HS-27A (cell line): ENCODE measurements at regions not wholly inside any gene's neighbourhood (a gene's known extent, or its start where the extent isn't known, plus 50 kb on each side); places are given as distances from the start of the nearest gene placed in this dataset.

ENCODE experiments used
- DNase-seq: peaks from one replicate; pipeline ENCODE4 v3.0.0-alpha.2; 2012; ENCODE audit warnings: low read depth, missing footprints

DNA sequence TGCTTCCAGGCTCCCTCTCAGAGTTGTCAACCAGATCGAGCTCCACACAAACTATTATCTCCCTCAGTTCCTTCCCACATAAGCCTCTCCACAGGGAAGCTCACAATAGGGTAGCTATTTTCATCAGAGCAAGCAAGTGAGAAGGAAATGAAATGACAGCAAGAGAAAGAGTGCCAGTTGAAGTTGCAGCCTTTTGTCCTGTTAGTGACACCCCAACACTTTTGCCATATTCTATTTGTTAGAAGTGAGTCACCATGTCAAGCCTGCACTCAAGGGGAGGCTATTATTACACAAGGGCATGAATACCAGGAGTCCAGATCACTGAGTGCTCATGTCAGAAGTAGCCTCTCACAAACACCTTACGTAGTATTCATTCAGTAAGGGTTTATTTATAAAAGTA, 266.3 kb upstream of the NOCT start:
- no peak for DNase-seq

DNA sequence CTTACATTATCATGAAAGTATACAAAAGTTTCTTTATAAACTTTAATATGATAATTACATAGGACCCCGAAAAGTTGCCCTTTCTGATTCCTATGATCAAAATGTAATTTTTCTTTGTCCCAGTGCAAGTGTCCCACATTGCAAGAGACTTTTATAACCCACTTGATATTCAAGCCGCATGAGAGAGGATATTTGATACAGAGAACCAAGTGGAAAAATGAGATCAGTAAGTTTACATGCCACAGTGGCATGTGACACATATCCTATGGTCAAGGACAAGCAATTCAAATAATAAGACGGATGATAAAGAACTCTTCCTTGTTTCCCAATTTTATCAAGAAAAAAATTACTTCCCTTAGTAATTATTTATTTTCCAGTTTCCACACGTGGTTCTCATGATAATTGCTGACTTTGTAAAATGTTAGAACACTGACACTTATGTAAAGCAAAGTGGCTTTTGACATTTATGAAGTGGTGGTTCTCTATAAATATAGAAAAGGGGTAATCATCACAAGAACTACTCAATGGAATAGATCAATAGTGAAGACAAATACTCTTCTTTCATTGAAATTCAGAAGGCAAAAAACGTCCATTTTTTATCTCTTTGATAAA, 273.7 kb upstream of the NOCT start:
- no peak for DNase-seq

DNA sequence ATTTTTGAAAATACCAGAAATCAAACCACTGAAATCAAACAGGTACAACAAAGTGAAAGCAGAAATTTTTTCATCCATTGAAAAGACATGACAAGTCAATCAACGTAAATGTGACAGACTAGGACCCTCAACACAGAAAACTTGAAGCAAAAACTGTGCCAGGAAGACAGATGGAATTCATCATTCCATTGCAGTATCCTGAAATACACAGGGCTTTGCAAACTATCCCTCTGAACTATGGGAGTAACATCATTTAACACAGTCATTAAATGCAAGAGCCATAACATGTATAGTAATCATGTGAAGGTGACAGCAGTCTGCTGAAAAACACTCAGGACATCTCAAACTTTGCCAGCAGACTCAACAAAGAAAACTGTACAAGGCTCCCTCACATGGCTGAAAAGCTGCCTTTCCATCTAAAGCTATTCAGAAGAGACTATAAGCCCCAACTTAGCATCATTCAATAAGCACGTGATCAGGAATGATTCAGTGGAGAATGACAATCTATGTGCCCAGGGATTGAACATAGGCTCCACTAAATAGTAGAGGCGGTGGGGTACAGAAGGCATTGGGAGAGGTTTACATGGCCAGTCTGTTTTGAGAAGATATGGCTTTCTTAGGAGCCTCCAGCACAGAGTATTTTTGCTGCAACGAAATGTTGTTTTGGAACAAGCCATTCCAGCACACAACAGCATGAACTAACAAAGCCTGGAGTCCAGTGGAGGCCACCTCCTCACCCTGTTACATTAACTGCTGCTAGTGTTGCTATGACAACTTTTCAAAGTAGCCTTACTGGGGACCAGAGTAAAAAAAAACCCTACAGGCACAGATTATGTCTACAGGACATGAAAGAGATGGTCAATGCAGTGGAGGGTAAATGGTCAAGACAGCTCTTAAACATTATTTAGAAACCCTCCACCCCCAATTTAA, 274.5 kb upstream of the NOCT start:
- DNase-seq = no peak

DNA sequence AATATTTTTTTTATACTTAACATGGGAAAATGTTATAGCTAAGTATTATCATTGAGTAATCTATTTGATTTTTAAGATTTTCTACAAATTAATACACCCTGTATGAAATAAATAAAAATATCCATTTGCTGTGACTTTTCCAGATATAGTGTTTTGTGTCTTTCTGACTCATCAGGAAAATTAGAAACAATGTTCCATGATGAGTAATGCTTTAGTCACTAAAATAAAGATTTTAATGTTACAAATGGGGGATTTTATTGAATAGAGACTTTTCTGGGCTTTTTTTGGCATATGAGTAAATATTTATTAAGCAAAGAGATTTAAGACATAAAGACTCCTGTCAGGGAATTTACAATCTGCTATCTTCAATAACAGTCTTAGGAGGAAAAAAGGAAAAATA, 279.2 kb upstream of the NOCT start:
- DNase-seq = peak; percentile 7

DNA sequence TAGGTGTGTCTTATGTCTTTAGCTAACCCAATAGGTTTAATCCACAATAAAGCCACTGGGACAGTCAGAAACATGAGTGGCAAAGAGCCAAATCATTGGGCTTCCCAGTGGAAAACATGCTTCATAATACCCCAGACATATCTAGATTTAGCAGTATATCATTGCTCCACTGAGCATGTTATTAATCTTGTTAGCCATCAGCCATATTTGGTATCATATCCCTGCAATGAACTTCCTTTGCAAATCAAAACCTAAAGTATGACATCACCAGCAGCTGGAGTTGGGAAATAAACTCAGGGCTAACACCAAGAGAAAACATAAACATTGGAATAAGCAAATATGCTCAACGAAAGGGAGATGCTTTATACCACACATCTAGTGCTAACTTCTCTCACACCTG, 280.8 kb upstream of the NOCT start:
- DNase-seq = no peak

DNA sequence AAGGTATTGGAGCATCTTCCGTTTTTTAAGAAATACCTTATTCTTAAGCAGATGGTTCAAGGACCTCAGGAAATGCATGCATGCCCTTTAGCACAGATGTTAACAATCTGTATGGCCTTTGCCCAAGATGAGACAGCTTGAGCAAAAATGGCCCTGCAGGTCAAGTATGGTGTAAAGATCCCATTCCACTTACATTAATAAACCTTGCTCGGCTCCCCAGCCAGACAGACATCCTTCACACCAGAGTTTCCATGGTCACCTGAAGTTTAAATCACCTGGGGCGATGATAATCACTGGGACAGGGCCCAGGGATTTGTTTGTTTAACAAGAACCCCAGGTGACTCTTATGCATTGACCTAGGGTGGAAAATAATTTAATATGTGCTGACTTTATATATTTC, 287.0 kb upstream of the NOCT start:
- DNase-seq = no peak

DNA sequence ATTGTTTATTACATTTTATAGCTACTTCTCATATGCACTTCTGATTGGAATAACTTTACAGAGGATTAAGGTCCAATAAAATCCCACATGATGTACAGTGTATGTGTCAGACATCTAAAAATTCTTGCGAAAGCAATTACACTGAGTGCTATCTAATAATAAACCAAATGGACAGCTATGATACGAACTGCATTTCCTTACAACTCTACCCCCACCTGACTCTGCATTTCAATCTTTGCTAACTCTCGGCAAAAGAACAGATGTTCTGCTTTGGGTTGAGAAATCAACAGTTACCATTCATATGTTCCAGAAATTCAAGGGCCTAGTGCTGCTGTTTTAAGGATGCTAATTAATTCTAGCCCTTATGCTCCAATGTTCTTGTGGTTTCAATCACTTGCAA, 287.9 kb upstream of the NOCT start:
- no peak for DNase-seq

DNA sequence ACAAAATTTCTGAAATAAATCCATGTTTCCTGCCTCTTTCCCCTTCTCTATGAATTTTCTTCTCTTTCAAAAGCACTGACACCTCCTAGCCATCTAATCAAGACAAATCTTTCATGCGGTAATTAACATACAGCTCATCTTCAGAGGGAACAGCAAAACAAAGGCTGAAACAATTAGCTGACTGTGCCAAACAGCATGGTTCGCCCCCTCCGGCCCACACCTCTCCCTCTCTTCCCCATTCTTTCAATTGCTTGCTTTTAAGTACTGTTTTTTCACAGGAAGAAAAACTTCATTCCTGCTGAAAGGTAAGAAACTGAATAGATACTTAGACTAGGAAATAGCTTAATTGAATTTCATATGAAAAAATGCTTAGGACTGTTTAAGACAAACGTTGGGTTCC, 291.1 kb upstream of the NOCT start:
- no peak for DNase-seq

DNA sequence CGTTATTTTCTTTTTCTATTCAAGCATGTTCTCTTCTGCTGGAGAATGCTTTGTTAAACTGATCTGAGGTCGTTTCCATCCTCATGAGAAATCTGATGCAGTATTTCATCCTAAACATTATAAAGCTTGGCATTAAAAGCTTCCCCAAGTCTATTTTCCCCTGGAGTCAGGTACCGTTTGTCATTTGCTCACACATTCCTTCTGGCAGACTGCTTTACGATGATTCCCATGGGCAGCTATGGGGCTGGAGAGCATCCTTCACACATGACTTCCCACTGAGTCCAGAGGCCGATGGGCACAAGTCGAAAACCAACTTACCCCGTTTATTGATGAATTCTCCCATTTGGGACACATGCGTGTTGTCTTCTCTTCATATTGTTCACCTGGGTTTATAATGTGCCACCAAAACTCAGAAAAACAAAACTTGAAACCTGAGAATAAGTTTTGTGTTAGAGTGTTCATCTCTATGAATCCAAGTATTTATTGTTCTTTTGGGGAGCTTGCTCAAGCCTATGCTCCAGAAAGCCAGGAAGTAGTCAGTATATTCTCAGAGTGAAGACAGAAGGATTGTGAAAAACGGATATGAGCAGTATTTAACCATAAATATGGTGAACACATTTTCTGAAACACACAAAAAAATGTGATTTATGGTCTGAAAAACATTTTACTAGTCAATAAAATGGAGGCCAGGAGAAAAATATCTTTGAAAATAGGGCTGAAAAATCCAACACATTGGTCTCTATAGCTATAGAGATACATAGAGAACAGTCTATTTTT, 298.8 kb upstream of the NOCT start:
- DNase-seq = no peak

DNA sequence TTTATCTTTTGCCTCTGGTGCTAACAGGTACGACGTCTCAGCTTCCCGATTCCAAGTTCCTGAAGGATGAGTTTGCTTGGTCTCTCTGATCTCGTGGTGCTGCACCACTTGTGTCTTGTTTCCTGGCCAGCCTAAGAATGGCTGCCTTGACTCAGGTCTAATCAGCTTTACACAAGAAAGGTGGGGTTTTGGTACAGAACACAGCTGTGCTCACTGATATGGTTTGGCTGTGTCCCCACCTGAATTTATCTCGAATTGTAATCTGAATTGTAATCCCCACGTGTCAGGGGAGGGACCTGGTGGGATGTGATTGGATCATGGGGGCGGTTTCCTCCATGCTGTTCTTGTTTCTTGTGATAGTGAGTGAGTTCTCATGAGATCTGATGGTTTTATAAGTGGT, 305.3 kb upstream of the NOCT start:
- DNase-seq = no peak

DNA sequence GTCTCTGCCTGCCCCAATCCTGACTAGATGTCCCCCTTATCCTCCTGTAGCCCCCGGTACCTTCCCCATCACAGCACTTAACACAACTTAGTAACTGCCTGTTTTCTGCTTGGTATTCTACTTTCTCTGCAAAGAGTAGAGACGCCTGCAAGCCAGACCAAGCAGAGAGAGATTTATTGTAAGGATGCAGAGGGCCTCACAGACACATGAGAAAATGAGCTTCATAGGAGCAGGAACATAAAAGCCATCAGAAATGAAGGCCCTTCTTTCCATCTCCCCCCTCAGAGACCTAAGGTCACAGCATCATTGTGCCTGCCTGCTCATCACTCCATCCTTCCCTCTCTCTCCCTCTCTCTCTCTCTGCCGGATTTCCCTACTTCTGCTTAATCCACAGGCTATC, 305.7 kb upstream of the NOCT start:
- DNase-seq = no peak

DNA sequence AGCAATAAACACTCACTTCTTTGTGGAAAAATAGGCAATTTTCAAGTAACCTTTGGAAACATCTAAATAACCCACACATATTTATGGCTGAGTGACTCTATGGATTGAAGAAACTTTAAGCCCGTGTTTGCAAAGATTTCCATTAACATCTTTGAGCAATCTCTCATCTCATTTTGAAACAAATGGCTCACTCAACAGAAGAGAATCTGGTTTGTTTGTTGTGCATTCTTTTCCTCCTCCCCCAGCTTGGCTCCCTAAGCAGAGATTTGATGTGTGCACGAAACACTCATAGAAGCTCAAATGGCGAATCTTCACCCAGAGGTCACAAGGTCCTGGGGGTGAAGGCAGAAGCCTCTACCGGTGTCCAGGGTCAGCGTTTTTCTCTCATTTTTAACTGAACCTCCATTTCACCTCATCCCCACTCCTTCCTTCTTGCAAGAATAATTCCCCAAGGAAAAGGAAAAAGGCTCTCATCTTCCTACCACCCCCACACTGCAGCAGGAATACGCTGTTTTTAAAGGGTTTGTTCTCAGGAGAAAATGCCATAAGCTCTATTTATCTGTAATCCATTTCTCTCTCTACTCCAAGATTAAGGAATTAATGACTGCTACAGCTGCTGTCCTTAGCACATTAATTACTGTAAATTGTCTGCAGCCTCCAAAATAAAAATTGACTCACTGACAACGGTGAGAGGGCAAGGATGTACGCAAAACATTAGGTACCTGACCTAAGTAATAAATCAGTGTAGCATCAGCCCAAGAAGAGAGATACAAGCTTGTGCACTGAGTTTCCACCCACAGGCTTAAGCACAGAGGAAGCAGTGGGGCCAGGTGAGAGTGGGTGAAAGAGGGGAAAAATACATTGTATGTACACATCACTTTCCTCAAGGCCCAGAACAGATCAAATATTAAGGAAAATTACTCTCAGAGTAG, 307.6 kb upstream of the NOCT start:
- no peak for DNase-seq

DNA sequence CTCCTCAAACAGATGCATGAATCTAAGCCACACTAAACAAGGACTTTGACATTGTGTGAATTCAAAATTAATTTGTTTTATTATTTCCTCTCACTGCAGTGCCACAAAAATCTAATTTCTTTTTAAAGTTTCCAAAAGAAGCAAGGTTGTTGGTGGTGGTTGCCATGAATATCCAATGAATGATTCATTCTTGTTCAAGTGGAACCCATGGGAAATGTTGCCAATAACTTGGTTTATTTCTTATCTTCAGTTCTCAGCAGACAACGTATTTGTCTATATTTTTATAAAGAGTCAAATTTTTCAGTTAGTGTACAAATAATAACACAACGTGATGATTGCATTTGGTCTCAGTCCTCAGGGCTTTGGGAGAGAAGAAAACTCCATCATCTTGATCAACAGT, 309.4 kb upstream of the NOCT start:
- no peak for DNase-seq

DNA sequence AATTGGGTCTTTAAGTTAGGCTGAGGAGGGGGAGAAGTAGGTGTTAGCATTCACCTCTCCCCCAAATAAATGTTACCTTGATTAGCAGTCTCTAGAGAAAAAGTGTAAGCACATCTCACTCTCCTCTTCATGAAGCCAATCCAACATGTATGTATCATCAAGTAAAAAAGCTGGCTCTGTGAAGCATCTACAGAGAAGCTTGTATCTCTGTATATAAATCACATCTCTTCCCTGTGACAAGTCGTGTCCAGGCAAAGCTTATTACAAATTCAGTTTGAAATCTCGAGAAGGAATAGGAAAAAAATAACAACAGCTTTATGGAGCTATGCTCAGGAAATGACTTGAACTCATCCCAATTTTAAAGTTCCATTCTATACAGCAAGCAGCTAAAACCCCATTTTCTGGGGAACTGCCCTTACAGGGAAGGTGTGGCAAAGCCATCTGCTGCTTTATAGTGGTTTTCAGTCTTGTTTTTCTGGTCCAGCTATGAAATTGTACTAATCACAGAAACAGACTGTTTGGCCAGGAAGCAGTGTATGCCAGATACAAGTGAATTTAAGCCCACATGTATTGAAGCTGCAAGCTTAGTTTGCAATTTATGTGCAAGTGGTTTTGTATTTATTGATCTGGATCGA, 313.3 kb upstream of the NOCT start:
- no peak for DNase-seq

DNA sequence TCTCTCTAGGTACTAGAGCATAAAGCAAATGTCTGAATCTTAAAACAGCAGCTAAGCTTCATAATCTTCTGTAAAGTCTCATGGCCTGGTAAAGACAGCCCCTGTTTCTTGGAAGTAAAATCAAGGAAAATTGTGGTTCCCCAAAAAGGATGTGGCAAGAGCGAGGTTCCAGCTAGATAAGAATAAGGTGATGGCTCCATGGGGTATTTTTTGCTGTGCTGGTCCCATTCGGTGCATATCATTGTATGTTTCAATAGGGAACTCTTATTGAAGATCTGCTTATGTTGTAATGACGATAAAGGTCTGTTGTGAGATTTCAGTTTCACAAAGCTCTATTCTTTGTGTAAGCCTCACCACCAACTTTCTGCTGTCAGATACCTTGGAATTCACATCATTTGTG, 316.9 kb upstream of the NOCT start:
- DNase-seq = no peak

DNA sequence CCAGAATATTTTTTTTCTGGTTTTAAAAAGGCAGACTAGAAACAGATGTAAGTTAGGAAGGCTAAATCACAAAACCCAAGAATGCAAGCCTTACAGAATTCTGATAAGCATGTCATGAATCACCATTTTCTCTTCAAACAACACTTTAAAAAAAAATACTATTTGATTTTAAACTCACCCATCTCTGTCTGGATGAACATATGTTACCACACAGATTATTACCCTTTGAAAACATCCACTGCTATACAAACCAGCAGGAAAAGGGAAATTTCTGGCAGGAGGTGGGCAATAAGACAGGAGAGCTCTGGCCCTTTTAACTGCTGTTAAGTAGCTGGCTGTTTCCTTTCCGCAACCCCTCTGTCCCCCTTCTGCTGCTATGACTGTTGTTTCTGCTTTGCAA, 317.7 kb upstream of the NOCT start:
- no peak for DNase-seq

DNA sequence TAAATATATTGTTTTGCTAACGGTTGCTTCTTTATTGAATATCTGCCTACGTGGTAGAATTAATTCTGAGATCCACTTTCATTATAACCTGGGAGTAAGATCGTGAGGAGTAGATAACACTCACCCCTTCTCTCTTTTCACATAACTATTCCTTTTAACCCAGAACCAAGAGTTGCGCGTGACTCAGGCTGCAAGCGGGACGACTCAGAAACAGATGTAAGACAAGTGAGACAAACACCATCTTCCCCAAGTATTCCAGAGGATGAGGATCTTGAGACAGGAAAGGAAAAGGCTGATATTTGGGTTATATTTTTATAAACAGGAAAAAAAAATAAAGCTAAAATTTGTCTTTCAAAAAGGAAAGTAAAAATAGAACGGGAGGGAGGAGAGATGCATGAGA, 318.8 kb upstream of the NOCT start:
- no peak for DNase-seq

DNA sequence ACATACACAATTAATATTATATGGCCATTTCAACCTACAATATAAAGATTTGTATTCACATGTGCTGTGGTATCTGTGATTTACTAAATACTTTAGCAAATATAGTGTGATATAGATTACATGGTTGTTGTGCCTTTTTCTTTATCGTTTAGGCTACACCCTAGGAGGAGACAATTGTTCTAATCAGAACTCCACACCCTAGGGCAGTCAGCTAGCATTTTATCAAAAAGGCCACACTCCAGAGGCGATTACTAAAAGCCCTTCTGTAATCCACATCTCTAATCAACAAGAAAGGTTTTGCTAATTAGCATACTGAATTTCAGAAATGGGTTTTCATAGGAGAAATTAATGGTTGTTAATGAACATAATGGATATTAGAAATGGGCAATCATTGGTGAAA, 319.5 kb upstream of the NOCT start:
- DNase-seq = no peak

DNA sequence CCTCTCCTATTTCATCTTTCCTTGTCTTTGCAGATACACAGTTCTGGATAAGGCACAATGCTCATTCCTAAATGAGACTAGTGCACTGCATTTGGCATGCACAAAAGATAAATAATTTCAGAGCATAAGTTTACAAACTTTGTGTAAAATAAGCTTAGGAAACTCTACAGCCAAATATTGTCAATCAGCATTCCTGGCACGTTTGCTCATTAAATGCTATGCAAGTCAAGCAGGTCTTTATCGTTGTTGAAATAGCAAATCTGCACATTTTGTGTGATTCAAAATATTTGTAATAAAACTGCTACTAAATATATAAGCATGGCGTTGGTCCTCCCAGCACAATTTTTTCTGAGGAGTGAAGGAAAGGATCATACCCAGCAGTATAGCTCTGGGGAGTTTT, 322.1 kb upstream of the NOCT start:
- DNase-seq = no peak

DNA sequence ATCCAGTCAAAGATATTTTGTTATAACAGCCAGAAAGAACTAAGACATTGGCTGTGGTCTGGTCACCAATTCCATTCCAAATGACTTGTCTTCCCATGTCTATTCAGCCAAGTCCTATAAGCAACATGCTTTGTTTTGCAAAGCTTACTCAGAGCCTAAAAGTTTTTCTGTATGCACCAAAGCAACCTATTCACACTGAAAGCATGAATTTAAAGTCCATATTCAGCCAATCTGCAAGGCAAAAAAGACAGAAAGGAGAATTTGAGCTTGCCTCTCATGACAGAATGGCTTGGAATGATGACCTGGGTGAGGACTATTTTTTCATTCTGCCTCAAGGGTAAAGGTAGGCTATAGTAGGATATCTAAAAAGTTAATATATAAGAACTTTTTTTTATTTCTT, 323.2 kb upstream of the NOCT start:
- DNase-seq = no peak

DNA sequence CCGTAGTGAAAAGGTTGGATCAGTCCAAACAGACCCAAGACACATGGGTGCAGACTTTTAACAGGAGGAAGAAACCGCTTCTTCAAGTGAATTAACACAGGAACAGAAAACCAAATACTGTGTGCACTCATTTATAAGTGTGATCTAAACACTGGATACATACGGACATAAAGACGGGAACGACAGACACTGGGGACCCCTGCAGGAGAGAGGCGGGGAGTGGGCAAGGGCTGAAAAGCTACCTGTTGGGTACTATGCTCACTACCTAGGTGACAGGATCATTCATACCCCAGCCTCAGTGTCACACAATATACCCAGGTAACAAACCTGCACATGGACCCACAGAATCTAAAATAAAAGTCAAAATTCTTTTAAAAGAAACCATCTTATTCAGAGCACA, 326.0 kb upstream of the NOCT start:
- no peak for DNase-seq

DNA sequence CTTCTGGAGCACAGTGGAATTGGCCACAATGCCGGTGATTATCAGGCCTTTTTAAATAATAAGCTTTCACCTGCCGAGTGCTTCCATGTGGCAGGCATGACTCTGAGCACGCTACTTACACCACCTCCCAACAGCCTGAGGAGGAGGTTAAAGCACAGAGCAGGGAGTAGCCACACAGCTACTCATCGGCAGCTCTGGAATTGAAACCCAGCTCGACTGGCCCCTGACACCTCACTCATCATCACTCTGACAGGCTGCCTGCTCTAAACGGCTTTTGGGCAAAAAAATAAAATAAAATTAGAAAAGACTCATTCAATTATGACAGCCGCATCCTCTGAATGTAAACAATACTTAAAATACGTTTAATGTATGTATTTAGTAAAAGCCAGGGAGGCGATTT, 326.4 kb upstream of the NOCT start:
- no peak for DNase-seq
